GM12873 (cell line): ENCODE measurements at regions not wholly inside any gene's neighbourhood (a gene's known extent, or its start where the extent isn't known, plus 50 kb on each side); places are given as distances from the start of the nearest gene placed in this dataset.

Experiments
- TF ChIP-seq, protein P1 (sequence below): IDR thresholded peaks from 2 replicates; pipeline ENCODE4 v1.5.1; 2012; ENCODE audit warnings: low read depth, mild to moderate bottlenecking, moderate library complexity, low read length, control low read depth; ENCODE audit not compliant: insufficient read depth; ENCODE audit errors: missing control alignments

DNA sequence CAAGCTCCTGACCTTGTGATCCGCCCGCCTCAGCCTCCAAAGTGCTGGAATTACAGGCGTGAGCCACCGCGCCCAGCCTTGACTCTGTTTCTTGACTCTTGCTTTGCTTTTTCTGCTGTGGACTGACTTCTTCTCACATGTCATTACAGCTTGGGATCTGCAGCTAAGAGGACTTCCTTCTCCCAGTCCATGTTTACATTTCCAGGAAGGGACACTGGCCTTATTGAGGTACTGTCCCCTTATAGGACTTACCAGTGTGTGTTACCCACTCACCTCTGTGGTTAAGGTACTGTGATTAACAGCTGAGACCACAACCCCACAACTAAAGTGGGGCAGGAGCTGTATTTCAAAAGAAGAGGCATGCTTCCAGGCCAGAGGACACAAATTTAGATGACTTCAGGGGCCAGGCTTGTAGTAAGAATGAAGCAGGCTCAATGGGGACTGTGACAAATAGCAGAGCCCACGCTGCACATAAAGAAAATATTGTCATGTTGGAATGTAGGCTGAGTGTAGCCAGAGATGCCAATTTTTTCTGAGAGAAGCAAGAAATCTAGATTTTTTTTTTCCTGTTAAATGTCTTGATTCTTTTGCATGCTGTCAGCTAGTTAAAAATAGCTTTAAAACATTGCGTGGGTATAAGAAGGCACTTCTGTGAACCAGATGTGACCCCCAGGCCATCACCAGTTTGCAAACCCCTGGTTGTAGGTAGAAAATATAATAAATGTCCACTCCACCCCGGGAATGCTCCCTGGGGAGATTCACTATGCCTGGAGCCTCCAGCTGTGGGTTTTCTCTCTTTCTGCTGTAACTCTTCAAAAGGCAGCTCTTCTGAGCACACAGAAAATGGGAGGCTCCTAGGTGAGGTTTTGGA is 75.0 kb downstream of the PTPDC1 start:
- TF ChIP-seq, protein P1, sequence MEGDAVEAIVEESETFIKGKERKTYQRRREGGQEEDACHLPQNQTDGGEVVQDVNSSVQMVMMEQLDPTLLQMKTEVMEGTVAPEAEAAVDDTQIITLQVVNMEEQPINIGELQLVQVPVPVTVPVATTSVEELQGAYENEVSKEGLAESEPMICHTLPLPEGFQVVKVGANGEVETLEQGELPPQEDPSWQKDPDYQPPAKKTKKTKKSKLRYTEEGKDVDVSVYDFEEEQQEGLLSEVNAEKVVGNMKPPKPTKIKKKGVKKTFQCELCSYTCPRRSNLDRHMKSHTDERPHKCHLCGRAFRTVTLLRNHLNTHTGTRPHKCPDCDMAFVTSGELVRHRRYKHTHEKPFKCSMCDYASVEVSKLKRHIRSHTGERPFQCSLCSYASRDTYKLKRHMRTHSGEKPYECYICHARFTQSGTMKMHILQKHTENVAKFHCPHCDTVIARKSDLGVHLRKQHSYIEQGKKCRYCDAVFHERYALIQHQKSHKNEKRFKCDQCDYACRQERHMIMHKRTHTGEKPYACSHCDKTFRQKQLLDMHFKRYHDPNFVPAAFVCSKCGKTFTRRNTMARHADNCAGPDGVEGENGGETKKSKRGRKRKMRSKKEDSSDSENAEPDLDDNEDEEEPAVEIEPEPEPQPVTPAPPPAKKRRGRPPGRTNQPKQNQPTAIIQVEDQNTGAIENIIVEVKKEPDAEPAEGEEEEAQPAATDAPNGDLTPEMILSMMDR: no peak

DNA sequence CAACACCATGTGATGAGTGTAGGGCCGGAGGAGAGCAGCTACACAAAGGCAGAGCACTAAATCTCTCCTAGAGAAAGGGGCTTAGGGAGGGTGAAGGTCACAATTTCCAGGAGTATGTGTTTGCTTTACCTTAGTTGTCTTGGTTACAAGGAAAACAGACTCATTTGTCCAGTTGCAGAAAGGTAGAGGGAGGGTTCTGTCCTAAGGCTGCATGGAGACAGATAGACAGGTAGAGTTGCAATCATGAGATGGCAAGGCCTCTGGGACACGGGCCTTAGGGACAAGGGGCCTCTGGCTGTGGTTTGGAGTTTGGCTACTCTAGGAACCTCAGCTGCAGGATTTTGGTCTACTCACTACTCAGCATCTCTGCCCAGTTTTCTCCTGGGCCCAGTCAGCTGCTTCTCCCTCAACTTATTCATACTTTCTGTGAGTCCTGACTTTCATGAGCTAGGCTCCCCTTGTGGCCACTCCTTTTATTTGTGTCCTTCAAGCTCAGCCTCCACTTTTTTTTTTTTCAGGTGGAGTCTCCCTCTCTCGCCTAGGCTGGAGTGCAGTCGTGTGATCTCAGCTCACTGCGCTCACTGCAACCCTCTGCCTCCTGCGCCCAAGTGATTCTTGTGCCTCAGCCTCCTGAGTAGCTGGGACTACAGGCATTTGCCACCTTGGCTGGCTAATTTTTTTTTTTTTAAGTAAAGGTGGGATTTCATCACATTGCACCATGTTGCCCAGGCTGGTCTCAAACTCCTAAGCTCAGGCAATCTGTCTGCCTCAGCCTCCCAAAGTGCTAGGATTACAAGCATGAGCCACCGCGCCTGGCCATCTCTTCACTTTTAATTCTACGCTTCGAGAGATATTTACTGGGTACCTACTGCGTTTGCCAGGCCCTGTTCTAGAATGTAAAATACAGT is 76.6 kb downstream of the PTPDC1 start:
- TF ChIP-seq, protein P1: peak; percentile 31

DNA sequence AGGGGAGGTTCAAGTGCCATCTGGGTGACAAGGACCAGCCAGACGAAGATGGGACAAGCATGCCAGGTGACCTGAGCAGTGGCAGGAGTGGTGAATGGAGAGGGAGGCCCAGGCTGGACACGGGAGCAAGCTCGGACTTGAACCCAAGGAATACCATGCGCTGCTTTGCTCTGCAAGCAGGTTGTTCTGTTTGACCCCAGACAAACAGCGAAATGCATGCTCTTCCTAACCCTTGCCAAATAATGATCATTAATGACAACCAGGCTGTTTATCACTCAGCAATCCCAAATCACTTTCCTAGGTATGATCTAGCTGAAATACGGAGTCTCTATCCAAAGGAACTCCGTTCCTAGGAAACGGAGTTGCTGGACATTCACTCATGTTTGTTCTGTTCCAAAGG is 77.4 kb downstream of the PTPDC1 start:
- TF ChIP-seq, protein P1: no peak

DNA sequence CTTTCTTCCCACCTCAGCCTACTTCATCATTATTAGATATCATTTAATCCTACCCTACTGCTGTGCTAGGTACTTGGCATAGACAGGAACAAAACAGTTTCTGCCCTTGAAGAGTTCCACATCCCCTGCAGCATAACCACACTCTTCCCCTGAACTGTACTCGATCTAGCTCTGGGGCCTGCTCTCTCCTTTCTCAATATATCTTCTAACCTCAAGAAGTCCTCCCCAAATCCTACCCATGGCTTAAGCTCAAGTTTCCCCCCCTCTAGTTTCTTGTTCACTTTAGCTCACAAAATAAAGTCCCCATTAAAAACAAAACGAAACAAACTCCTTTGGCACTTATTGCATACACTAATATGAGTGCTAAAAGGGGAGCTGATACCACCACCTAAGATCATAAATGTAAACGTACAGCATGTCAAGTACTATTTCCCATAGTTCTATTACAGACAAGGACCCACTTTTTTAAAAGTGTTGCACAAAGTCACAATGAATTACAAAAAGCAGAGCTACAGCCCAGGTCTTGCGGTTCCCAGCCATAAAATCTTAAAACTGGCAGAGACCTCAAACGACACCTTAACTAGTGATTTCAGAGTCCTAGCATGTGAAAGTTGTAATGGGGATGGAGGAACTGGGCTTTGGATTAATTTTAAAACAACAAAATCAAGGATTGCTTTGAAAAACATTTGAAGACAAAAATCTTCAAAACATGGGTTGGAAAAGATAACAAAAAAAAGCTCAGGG is 80.7 kb downstream of the PTPDC1 start:
- TF ChIP-seq, protein P1: no peak

DNA sequence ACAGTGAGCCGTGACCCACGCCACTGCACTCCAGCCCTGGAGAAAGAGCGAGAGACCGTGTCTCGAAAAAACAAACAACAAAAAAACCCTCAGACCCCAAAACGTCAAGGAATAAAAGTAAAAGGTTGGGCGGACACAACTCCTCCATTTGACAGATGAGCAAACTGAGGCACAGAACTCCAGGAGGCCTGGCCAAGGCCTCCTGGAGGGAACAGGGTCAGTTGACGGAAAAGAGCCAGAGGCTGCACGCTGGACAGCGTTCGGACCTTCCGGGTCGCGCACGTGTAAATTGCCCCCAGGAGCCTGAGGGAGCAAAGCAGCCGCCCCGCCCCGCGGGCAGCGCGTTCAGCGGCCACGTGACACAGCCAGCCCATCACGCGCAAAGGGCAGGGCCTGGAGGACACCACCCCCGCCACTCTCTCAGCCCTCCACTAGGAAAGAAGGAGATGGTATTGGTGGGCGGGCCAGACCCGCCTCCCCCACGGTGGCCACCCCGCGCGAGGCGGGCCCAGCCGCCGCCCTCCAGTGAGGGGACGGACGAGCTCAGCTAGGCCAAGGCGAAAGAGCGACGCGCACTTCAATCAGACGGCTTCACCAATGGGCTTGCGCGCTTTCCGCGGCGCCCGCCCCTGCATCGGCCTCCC is 81.5 kb downstream of the PTPDC1 start:
- TF ChIP-seq, protein P1: no peak

DNA sequence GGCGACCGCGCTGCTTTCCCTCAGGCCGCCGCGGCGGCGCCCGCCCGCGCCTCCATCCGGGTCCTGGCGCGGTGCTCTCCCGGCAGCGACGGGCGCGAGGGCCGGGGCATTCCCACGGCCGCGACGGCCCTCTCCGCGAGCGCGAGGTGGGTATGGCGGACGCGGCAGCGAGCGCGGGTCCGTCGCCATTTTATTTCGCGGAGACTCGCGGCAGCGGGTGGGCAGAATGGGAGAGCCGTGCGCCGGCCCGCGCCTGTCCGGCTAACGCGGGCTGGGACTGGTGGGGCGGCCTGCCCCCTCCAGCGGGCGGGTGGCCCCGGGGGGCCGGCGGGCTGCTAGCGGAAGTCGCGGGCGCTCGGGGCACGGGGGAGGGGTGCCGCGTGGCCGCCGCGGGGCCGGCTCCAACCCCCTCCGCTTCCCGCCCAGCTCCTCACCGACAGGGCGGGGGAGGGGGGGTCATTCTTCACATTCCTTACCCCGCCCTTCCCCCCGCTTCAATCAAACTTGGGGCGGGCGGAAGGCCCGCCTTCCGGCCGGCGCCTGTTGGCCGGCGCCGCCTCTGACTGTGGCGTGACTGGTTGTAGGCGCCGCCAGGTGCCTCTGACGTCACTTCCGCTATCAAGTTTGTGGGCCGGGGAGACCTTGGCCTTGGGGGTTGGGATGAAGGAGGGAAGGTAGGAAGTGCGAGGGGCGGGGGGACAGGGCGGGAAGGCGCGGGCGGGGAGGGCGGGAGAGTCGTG is 82.1 kb downstream of the PTPDC1 start:
- TF ChIP-seq, protein P1: peak; percentile 5
